MM.1S (cell line): ENCODE measurements at regions not wholly inside any gene's neighbourhood (a gene's known extent, or its start where the extent isn't known, plus 50 kb on each side); places are given as distances from the start of the nearest gene placed in this dataset.

Experiments
- DNase-seq: peaks from one replicate; pipeline ENCODE4 v3.0.0-alpha.2; 2015
- H2AFZ ChIP-seq: fragments of 300-600 bp; sonication (generic); 2 replicates; pipeline ENCODE4 v1.6.0; 2016; ENCODE audit warnings: antibody characterized with exemption, low read length
- H3F3A ChIP-seq: fragments of 300-600 bp; sonication (generic); 2 replicates; pipeline ENCODE4 v1.6.1; 2016; ENCODE audit warnings: mild to moderate bottlenecking, antibody characterized with exemption, low read length, moderate library complexity, mixed read lengths; ENCODE audit not compliant: insufficient read depth
- H3K27ac ChIP-seq: fragments of 300-600 bp; sonication (generic); 2 replicates; pipeline ENCODE4 v1.5.1; 2016; ENCODE audit warnings: mild to moderate bottlenecking, low read length
- H3K27me3 ChIP-seq: fragments of 300-600 bp; sonication (generic); replicated peaks from 2 replicates; pipeline ENCODE4 v1.6.0; 2016; ENCODE audit warnings: low read length; ENCODE audit not compliant: insufficient read depth
- H3K36me3 ChIP-seq: fragments of 300-600 bp; sonication (generic); replicated peaks from 2 replicates; pipeline ENCODE4 v1.6.1; 2016; ENCODE audit warnings: mild to moderate bottlenecking, low read length, mixed read lengths; ENCODE audit not compliant: insufficient read depth
- H3K4me1 ChIP-seq: fragments of 300-600 bp; sonication (generic); 2 replicates; pipeline ENCODE4 v1.6.1; 2016; ENCODE audit warnings: low read length, mixed read lengths
- H3K4me2 ChIP-seq: fragments of 300-600 bp; sonication (generic); 2 replicates; pipeline ENCODE4 v1.6.0; 2016; ENCODE audit warnings: low read depth, low read length
- H3K4me3 ChIP-seq: fragments of 300-600 bp; sonication (generic); 2 replicates; pipeline ENCODE4 v1.5.1; 2016; ENCODE audit warnings: low read length, mixed read lengths
- H3K79me2 ChIP-seq: fragments of 300-600 bp; sonication (generic); 2 replicates; pipeline ENCODE4 v1.6.1; 2016; ENCODE audit warnings: mixed run types, low read length, mixed read lengths
- H3K9ac ChIP-seq: fragments of 300-600 bp; sonication (generic); 2 replicates; pipeline ENCODE4 v1.6.1; 2016; ENCODE audit warnings: low read length, mixed read lengths
- H3K9me2 ChIP-seq: fragments of 300-600 bp; sonication (generic); replicated peaks from 2 replicates; pipeline ENCODE4 v1.6.1; 2016; ENCODE audit warnings: mild to moderate bottlenecking, low read length, mixed read lengths; ENCODE audit not compliant: insufficient read depth
- H3K9me3 ChIP-seq: fragments of 300-600 bp; sonication (generic); replicated peaks from 2 replicates; pipeline ENCODE4 v1.6.1; 2016; ENCODE audit warnings: mild to moderate bottlenecking, low read length, mixed read lengths; ENCODE audit not compliant: insufficient read depth
- H4K20me1 ChIP-seq: fragments of 300-600 bp; sonication (generic); 2 replicates; pipeline ENCODE4 v1.6.1; 2016; ENCODE audit warnings: mild to moderate bottlenecking, low read length, moderate library complexity, mixed read lengths; ENCODE audit not compliant: insufficient read depth
- EZH2 ChIP-seq: fragments of 300-600 bp; sonication (generic); optimal IDR thresholded peaks from 2 replicates; pipeline ENCODE3; 2017; ENCODE audit warnings: low read depth, mild to moderate bottlenecking, antibody characterized with exemption, low read length, mixed read lengths
- EZH2phosphoT487 ChIP-seq: fragments of 300-600 bp; sonication (generic); IDR thresholded peaks from 2 replicates; pipeline ENCODE4 v1.6.1; 2018; ENCODE audit warnings: antibody characterized with exemption, low read length
- TF ChIP-seq, protein P1 (sequence below): fragments of 300-600 bp; sonication (generic); IDR thresholded peaks from 2 replicates; pipeline ENCODE4 v1.5.1; 2016; ENCODE audit warnings: antibody characterized with exemption, low read length, mixed read lengths

DNA sequence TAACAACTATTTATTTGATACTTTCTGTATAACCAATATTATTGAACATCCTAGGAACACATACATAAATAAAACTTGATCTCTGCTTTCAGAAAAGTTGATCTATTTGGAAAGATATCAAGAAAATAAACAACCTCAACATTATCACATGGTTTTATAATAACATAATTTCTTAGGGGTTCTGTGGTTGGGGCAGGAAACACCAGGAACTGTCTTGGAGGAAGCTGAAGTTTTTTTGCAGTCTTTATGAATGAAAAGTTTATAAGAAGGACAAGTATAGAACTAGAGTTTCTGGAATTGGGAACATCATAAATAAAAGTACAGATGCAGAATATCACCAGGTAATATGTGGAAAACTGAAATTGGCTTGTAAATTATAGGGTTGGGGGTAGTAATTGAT is 296.1 kb downstream of the TAF11L14 start:
- no peak for DNase-seq
- Histone ChIP-seq H3K4me3 (no peak overlapping the region), H3K36me3 (no peaks in the 10 kb centered on the region), H4K20me1 (no peaks in the 10 kb centered on the region), H3K9me3 (no peaks in the 10 kb centered on the region), H2AFZ (no peak overlapping the region), H3K9me2 (no peaks in the 10 kb centered on the region), H3K4me1 (no peaks in the 10 kb centered on the region), H3F3A (no peaks in the 10 kb centered on the region), H3K27me3 (no peaks in the 10 kb centered on the region), H3K27ac (no peak overlapping the region), H3K9ac (no peak overlapping the region), H3K4me2 (no peak overlapping the region), H3K79me2 (no peaks in the 10 kb centered on the region)
- TF ChIP-seq EZH2phosphoT487 (no peak), EZH2 (no peak)
- TF ChIP-seq, protein P1, sequence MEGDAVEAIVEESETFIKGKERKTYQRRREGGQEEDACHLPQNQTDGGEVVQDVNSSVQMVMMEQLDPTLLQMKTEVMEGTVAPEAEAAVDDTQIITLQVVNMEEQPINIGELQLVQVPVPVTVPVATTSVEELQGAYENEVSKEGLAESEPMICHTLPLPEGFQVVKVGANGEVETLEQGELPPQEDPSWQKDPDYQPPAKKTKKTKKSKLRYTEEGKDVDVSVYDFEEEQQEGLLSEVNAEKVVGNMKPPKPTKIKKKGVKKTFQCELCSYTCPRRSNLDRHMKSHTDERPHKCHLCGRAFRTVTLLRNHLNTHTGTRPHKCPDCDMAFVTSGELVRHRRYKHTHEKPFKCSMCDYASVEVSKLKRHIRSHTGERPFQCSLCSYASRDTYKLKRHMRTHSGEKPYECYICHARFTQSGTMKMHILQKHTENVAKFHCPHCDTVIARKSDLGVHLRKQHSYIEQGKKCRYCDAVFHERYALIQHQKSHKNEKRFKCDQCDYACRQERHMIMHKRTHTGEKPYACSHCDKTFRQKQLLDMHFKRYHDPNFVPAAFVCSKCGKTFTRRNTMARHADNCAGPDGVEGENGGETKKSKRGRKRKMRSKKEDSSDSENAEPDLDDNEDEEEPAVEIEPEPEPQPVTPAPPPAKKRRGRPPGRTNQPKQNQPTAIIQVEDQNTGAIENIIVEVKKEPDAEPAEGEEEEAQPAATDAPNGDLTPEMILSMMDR: no peak

DNA sequence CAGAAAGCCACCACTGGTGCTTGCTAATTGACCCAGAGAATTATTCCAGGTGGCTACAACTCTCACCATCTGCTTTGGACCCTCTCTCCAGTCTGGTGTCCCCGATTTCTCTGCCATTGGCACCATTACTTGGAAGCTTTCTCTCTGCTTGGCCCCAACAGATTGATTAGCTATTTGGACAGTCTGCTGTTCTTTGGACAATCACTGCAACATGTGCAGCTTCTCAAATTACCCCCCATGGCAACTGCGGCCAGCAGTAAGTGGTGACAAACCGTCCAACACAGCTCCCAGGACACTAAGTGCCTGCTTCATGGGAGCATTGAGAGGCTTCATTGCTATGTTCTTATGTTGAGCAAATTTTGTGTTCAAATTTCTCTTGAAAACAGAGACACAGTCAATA is 309.8 kb downstream of the TAF11L14 start:
- no peaks in the 10 kb centered on the region for H3K9me2 ChIP-seq
- no peak overlapping the region for H3K9ac ChIP-seq
- H3K4me1 ChIP-seq: no peaks in the 10 kb centered on the region
- TF ChIP-seq, protein P1: no peak
- TF ChIP-seq EZH2phosphoT487: no peak
- TF ChIP-seq EZH2: no peak
- no peaks in the 10 kb centered on the region for H4K20me1 ChIP-seq
- no peak overlapping the region for H2AFZ ChIP-seq
- H3F3A ChIP-seq: no peaks in the 10 kb centered on the region
- H3K79me2 ChIP-seq: no peaks in the 10 kb centered on the region
- no peak overlapping the region for H3K4me2 ChIP-seq
- H3K27ac ChIP-seq: no peak overlapping the region
- no peaks in the 10 kb centered on the region for H3K36me3 ChIP-seq
- H3K4me3 ChIP-seq: no peak overlapping the region
- no peak for DNase-seq
- no peaks in the 10 kb centered on the region for H3K27me3 ChIP-seq
- no peaks in the 10 kb centered on the region for H3K9me3 ChIP-seq

DNA sequence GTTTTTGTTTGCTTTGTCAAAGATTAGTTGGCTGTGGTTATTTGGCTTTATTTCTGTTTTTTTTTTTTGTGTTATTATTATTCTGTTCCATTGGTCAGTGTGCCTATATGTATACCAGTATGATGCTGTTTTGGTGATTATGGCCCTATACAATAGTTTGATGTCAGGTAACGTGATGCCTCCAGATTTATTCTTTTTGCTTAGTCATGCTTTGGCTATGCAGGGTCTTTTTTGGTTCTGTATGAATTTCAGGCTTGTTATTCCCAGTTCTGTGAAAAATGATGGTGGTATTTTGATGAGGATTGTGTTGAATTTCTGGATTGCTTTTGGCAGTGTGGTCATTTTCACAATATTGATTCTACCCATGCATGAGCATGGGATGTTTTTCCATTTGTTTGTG is 312.8 kb downstream of the TAF11L14 start:
- Histone ChIP-seq H3K4me2 (no peak overlapping the region), H3K9ac (no peak overlapping the region), H3K4me1 (no peaks in the 10 kb centered on the region), H3K79me2 (no peaks in the 10 kb centered on the region), H3K36me3 (no peaks in the 10 kb centered on the region), H3F3A (no peaks in the 10 kb centered on the region), H2AFZ (no peak overlapping the region), H3K27ac (no peak overlapping the region), H4K20me1 (no peaks in the 10 kb centered on the region), H3K9me2 (no peaks in the 10 kb centered on the region), H3K27me3 (no peaks in the 10 kb centered on the region), H3K9me3 (no peaks in the 10 kb centered on the region), H3K4me3 (no peak overlapping the region)
- TF ChIP-seq EZH2phosphoT487 (no peak), EZH2 (no peak)
- TF ChIP-seq, protein P1: no peak
- DNase-seq: no peak
